GM12878 (cell line): ENCODE measurements at regions not wholly inside any gene's neighbourhood (a gene's known extent, or its start where the extent isn't known, plus 50 kb on each side); places are given as distances from the start of the nearest gene placed in this dataset.

Experiments used
- ATAC-seq: fragments of 200-7000 bp; cut with Tn5 transposase; 3 replicates; pipeline ENCODE4 v1.9.1; 2020; ENCODE audit warnings: mild to moderate bottlenecking, moderate library complexity
- BruUV-seq: library from RNA; stranded (reverse); fragments of 400-500 nt; replicated peaks from 2 replicates; lab custom pipeline; 2021; lab: Mats Ljungman, UMichigan
- CTCF ChIA-PET: fragments of 300-600 bp; sonication (Branson Sonifier 250); formaldehyde crosslinking; extraction: SDS; loops from one replicate; lab custom pipeline; 2021; ENCODE audit warnings: inconsistent platforms; lab: Yijun Ruan, JAX
- POLR2A ChIA-PET: fragments of 350-600 bp; formaldehyde crosslinking; extraction: SDS; loops from one replicate; lab custom pipeline; 2021; ENCODE audit warnings: inconsistent platforms; lab: Charles Lee
- RAD21 ChIA-PET: fragments of 300-600 bp; sonication (Branson Sonifier 250); formaldehyde crosslinking; loops from one replicate; lab custom pipeline; 2023; ENCODE audit warnings: antibody characterized with exemption; ENCODE audit not compliant: unreplicated experiment; lab: Charles Lee
- SMC1A ChIA-PET: fragments of 300-600 bp; sonication (Branson Sonifier 250); formaldehyde crosslinking; loops from one replicate; lab custom pipeline; 2023; ENCODE audit not compliant: unreplicated experiment, uncharacterized antibody; lab: Charles Lee
- DNase-seq: peaks from one replicate; pipeline ENCODE4 v3.0.0-alpha.2; 2011; ENCODE audit warnings: low read depth, low spot score
- FAIRE-seq: peaks from 3 replicates; lab custom pipeline; 2011; peaks lifted over from hg19 to GRCh38; lab: Jason Lieb, UNC
- H2AFZ ChIP-seq: 2 replicates; pipeline ENCODE4 v1.6.0; 2011; ENCODE audit warnings: low read depth, low read length, control low read depth; ENCODE audit not compliant: control insufficient read depth
- H3K27ac ChIP-seq: 2 replicates; pipeline ENCODE4 v1.5.1; 2011; ENCODE audit warnings: control low read depth; ENCODE audit not compliant: control insufficient read depth, insufficient read depth
- H3K27me3 ChIP-seq, 2 experiments: replicated peaks in 1 of 2; 2 replicates each; pipeline versions ENCODE4 v1.6.0 to v1.6.1; 2011; ENCODE audit warnings: low read length in 1 of 2; ENCODE audit not compliant: control insufficient read depth in 2 of 2, insufficient read depth in 2 of 2
- H3K36me3 ChIP-seq, 2 experiments: 2 replicates each; pipeline ENCODE4 v1.5.1; 2011; ENCODE audit warnings: low read length in 1 of 2; ENCODE audit not compliant: control insufficient read depth in 2 of 2, insufficient read depth in 2 of 2
- H3K4me1 ChIP-seq: 2 replicates; pipeline ENCODE4 v1.6.1; 2011; ENCODE audit warnings: mild to moderate bottlenecking, low read length, moderate library complexity, mixed read lengths; ENCODE audit not compliant: control insufficient read depth, insufficient read depth
- H3K4me2 ChIP-seq: 2 replicates; pipeline ENCODE4 v1.6.0; 2011; ENCODE audit warnings: control low read depth; ENCODE audit not compliant: control insufficient read depth, insufficient read depth
- H3K4me3 ChIP-seq: fragments of 200-600 bp; sonication (generic); 2 replicates; pipeline ENCODE4 v1.5.1; 2016
- H3K79me2 ChIP-seq: 2 replicates; pipeline ENCODE4 v1.6.0; 2011; ENCODE audit warnings: low read length; ENCODE audit not compliant: control insufficient read depth, insufficient read depth
- H3K9ac ChIP-seq: 2 replicates; pipeline ENCODE4 v1.8.0; 2011; ENCODE audit warnings: low read length, control low read depth, mixed read lengths; ENCODE audit not compliant: control insufficient read depth, insufficient read depth
- H3K9me3 ChIP-seq: replicated peaks from 3 replicates; pipeline ENCODE4 v1.5.1; 2011; ENCODE audit warnings: mild to moderate bottlenecking, low read length; ENCODE audit not compliant: control insufficient read depth, insufficient read depth
- H4K20me1 ChIP-seq: 2 replicates; pipeline ENCODE4 v1.6.0; 2011; ENCODE audit not compliant: control insufficient read depth, insufficient read depth
- CHD1 ChIP-seq: IDR thresholded peaks from 2 replicates; pipeline ENCODE4 v1.6.1; 2012; ENCODE audit warnings: low read depth, low read length, improper control_type of control experiment
- CHD2 ChIP-seq: IDR thresholded peaks from 2 replicates; pipeline ENCODE4 v1.6.1; 2011; ENCODE audit warnings: low read depth, low read length, improper control_type of control experiment, borderline replicate concordance
- KDM1A ChIP-seq: fragments of 200-600 bp; sonication (generic); IDR thresholded peaks from 2 replicates; pipeline ENCODE4 v1.6.1; 2016; ENCODE audit warnings: borderline replicate concordance
- NKRF ChIP-seq: fragments of 450-650 bp; conservative IDR thresholded peaks from 2 replicates; pipeline ENCODE4 v1.6.1; 2017; ENCODE audit warnings: mild to moderate bottlenecking, moderate library complexity
- POLR2AphosphoS2 ChIP-seq: IDR thresholded peaks from 2 replicates; pipeline ENCODE4 v1.6.1; 2011; ENCODE audit warnings: low read depth, mild to moderate bottlenecking, low read length, improper control_type of control experiment, moderate library complexity
- RFX5 ChIP-seq: IDR thresholded peaks from 2 replicates; pipeline ENCODE4 v1.6.1; 2011; ENCODE audit warnings: low read depth, low read length, improper control_type of control experiment
- STAT3 ChIP-seq: IDR thresholded peaks from 2 replicates; pipeline ENCODE4 v1.6.1; 2011; ENCODE audit warnings: low read depth, low read length, improper control_type of control experiment
- WGBS: methylation state at CpG from one replicate; pipeline ENCODE4 v1.1.6; 2016; ENCODE audit warnings: low lambda C conversion rate; ENCODE audit not compliant: insufficient replicate concordance, insufficient coverage; ENCODE audit errors: missing lambda C conversion rate; 5-methylcytosine and 5-hydroxymethylcytosine counted together
- in situ Hi-C: fragments of 300-500 bp; cut with MboI; formaldehyde crosslinking; loops from 9 replicates; pipeline ENCODE4 v1.14.3; 2018; ENCODE audit warnings: mixed read lengths
- intact Hi-C: fragments of 100-400 bp; cut with micrococcal nuclease; formaldehyde crosslinking; loops from one replicate; pipeline ENCODE4 v1.14.2; 2022; ENCODE audit not compliant: unreplicated experiment
- TF ChIP-seq, protein P1 (sequence below): fragments of 450-650 bp; IDR thresholded peaks from 2 replicates; pipeline ENCODE4 v1.6.1; 2014; ENCODE audit warnings: mild to moderate bottlenecking

DNA sequence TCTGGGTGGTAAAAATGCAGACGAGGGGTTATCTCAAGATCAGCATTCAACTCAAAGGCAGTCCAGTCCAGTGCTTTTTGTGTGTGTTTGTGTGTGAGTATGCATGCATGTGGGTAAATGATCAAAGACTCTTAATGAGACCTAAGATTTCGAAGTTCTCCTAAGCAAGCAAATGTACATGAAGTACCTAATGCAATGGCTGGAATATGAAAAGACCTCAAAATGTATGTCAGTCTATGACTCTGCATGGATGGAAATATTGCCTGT is 151.0 kb upstream of the L3MBTL4 start:
- Histone ChIP-seq H4K20me1 (no peaks in the 10 kb centered on the region), H3K27me3 (no peaks in the 10 kb centered on the region), H2AFZ (no peak overlapping the region), H3K36me3 (no peaks in the 10 kb centered on the region), H3K79me2 (no peaks in the 10 kb centered on the region), H3K4me1 (no peaks in the 10 kb centered on the region), H3K4me2 (no peak overlapping the region), H3K9me3 (no peaks in the 10 kb centered on the region), H3K9ac (no peak overlapping the region), H3K27ac (no peak overlapping the region), H3K4me3 (no peak overlapping the region)
- SMC1A ChIA-PET, result no interaction called here
- DNase-seq (no peak), ATAC-seq (no peak), FAIRE-seq (no peak)
- POLR2A ChIA-PET, result no interaction called here
- TF ChIP-seq RFX5 (no peak), STAT3 (no peak), POLR2AphosphoS2 (no peak), NKRF (no peak), KDM1A (no peak), CHD2 (no peak), CHD1 (no peak)
- TF ChIP-seq, protein P1, sequence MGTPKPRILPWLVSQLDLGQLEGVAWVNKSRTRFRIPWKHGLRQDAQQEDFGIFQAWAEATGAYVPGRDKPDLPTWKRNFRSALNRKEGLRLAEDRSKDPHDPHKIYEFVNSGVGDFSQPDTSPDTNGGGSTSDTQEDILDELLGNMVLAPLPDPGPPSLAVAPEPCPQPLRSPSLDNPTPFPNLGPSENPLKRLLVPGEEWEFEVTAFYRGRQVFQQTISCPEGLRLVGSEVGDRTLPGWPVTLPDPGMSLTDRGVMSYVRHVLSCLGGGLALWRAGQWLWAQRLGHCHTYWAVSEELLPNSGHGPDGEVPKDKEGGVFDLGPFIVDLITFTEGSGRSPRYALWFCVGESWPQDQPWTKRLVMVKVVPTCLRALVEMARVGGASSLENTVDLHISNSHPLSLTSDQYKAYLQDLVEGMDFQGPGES, result no peak
- CTCF ChIA-PET, result no interaction called here
- RAD21 ChIA-PET, result no interaction called here
- in situ Hi-C loops, result no loop called here
- intact Hi-C loops, result no loop called here
- whole genome bisulfite sequencing, result 0% methylated on average over 2 of the region's 2 CpGs
- BruUV-seq, result no TSS peak
